ENCODE measurements at regions not wholly inside any gene's neighbourhood (a gene's known extent, or its start where the extent isn't known, plus 50 kb on each side); places are given as distances from the start of the nearest gene placed in this dataset.

- DNase-seq (ENCODE audit: low read depth): no peak
Observed at GRCh38 chr11:59302991-59303390, 55.7 kb upstream of the OR5AN1 start.

GRCh38 chr11:59295435-59295834 lies 63.3 kb upstream of the OR5AN1 start:
- no peak for DNase-seq (ENCODE audit: low read depth)

DNA sequence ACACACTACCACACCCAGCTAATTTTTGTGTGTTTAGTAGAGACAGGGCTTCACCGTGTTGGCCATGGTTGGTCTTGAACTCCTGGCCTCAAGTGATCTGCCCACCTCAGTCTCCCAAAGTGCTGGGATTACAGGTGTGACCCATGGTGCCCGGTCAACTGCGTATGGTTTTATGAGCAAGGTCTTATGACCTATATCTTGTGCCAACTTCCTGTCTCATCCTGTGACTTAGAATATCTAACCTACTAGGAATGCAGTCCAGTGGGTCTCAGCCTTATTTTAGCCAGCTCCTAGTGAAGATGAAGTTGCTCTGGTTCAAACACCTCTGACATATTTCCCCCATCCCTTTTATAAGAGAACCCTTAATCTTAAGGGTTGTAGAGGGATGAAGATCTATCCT lies 66.1 kb upstream of the OR5AN1 start:
- no peak for DNase-seq (ENCODE audit: low read depth)

- DNase-seq (ENCODE audit: low read depth): no peak
Observed at GRCh38 chr11:59291228-59291627, 67.5 kb upstream of the OR5AN1 start.

GRCh38 chr11:59289356-59290181 lies 69.1 kb upstream of the OR5AN1 start:
- DNase-seq (ENCODE audit: low read depth): no peak

GRCh38 chr11:59285716-59286260 lies 72.9 kb upstream of the OR5AN1 start:
- no peak for DNase-seq (ENCODE audit: low read depth)

- DNase-seq (ENCODE audit: low read depth): no peak
Observed at GRCh38 chr11:59284773-59285129, 72.0 kb upstream of the MPEG1 start.

DNA sequence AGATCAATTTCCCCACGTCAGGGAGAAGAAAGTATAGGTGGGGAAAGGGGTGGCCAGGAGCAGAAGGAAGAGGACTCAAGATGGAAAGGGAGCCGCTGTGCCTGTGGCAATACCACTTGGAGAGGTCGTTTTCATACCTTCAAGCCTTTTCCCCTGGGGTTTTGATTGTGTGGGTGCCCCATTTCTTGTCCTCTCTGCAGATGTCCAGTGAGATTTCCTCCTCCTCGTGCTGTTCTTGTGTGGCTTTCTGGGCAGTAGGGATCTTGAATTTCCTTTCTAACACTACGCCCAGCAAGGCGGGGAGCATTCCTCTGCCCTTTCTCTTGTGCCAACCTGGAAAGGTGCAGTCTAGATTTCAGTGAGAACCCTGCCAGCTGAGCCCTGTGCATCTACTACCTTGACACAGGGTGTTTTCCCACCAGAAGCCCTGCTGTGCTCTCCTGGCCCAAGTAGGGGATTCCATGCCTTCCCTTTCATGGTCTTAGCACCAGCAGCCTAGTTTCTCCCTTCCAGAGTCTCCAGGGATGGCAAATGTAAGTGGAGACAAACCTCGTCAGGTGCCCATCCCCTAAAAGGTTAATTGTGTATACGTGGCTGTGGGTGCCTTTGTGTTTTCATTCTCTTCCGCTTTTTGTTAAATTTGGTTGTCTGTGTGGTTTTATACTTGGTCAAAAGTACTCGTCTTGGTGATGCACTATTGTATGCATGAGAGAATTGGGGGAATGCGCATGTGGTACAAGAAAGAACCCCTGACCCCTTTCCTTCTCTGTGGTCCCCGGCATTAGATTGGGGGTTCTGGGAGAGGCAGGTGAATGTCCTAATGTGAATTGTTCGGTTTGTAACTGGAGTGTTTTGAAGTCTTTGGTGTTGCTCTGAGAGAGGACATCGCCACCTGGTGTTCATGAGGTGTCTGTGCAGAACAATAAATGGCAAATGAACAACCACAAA lies 71.4 kb upstream of the MPEG1 start:
- DNase-seq (ENCODE audit: low read depth): peak; percentile 22

- no peak for DNase-seq (ENCODE audit: low read depth)
Observed at GRCh38 chr11:59283311-59283710, 70.6 kb upstream of the MPEG1 start.

GRCh38 chr11:59281177-59281576 lies 68.5 kb upstream of the MPEG1 start:
- DNase-seq (ENCODE audit: low read depth): no peak

- no peak for DNase-seq (ENCODE audit: low read depth)
Observed at GRCh38 chr11:59273373-59273841, 60.7 kb upstream of the MPEG1 start.

- DNase-seq (ENCODE audit: low read depth): no peak
Observed at GRCh38 chr11:59272771-59273372, 60.1 kb upstream of the MPEG1 start.

- DNase-seq (ENCODE audit: low read depth): no peak
Observed at GRCh38 chr11:59271811-59272327, 59.1 kb upstream of the MPEG1 start.

DNA sequence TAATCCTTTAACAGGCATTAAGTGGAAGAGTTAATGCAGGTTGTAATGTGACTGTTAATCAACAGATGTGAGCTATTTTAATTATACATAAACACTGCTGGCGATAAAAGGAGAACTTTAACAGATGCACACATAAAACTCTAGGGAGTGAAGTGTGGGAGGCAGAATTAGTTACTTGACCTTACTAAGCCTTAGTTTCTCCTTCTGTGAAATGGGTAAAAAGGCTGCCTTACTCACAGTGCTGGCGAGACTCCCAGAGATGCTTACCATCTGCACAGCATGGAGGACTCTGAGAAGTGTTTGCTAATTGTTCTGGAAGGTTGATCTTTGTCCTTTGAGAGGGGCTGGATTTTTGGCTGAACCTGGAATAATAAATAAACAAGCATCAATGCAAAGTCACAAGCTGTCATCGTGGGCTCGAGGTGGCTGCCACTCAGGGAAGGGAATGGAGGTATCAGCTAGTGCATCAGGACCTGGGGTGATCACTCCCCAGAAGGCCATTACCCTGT lies 58.6 kb upstream of the MPEG1 start:
- no peak for DNase-seq (ENCODE audit: low read depth)

- DNase-seq (ENCODE audit: low read depth): no peak
Observed at GRCh38 chr11:59267736-59268475, 55.2 kb upstream of the MPEG1 start.

- DNase-seq (ENCODE audit: low read depth): no peak
Observed at GRCh38 chr11:59267196-59267595, 54.5 kb upstream of the MPEG1 start.

DNA sequence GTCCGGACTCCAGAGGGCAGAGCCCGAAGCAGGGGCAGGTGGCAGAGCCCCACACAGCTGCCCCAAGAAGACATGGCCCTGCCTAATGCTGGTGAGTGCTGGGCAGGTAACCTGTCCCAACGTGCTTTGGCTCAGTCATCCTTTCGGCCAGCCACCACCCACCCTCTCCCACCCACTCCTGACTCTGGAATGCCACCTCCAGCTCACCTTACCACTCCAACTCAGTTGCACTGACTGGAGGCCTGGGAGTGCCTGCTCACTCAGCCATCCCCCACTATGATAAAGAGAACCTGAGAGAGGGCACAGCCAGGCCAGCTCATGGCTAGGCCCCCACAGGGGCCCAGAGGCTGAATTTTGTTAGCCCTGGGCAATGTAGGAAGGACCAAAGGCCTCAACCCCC lies 53.8 kb upstream of the MPEG1 start:
- DNase-seq (ENCODE audit: low read depth): no peak

DNA sequence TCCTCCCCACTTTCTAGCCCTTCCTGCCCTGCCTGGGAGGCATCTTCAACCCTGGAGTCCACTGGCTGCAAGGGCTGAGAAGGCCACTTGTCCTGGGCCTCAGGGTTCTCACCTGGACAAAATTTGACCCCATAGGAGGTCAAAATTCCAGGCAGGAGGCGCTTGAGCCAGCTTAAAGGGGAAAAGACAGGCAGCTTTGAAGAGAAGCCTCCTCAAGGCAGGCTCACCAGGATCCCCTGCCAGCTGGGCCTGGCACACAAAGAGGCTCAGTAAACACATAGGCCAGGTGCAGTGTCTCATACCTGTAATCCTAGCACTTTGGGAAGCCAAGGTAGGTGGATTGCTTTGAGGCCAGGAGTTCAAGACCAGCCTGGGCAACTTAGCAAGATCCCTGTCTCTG lies 53.0 kb upstream of the MPEG1 start:
- DNase-seq (ENCODE audit: low read depth): no peak

DNA sequence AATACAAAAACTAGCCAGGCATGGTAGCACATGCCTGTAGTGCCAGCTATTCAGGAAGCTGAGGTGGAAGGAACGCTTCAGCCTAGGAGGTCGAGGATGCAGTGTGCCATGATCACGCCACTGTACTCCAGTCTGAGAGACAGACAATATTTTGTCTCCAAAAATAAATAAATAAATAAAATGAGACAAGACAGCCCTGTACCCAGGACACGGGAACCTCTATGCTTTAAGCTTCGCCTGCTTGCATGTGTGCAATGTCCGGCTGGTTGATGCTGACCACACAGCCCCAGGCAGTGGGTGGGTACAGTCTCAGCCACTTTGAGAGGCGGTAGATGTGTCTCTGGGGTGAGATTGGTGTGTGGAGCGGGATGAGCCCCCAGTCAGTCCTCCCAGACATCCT lies 52.0 kb upstream of the MPEG1 start:
- DNase-seq (ENCODE audit: low read depth): no peak

GRCh38 chr11:59263225-59263894 lies 50.6 kb upstream of the MPEG1 start:
- DNase-seq (ENCODE audit: low read depth): no peak
